ENCODE measurements at regions not wholly inside any gene's neighbourhood (a gene's known extent, or its start where the extent isn't known, plus 50 kb on each side); places are given as distances from the start of the nearest gene placed in this dataset.

DNA sequence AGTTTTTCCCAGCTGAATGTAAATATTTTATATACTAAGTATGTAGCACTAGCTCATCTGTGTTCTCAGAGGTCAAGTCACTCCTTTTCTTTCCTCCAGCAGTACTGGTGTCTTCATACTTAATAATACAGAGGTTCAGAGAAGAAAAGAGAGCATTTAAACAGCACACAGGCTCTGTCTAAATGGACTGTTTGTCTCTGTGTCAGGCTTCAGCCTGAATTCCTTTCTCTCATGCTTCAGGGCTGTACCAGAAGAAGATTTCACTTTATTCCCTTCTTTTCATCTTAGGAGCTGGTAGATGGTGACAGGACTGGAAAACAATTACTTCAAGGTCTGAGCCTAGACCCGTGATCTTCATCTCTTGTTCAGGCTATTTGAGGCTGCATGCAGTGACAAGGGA is 51.4 kb upstream of the LYZL2 start:
- Histone ChIP-seq H3K27ac (ENCODE audit: low read depth in 2 of 2, low read length in 2 of 2) (no peak overlapping the region), H3K9me3 (ENCODE audit: control insufficient read depth in 2 of 3, insufficient read depth in 1 of 3, low read length in 3 of 3) (no peaks in the 10 kb centered on the region), H3K36me3 (ENCODE audit: control insufficient read depth in 2 of 3, insufficient read depth in 3 of 3, low read length in 3 of 3) (no peaks in the 10 kb centered on the region), H3K27me3 (ENCODE audit: control insufficient read depth, insufficient read depth, low read length) (no peaks in the 10 kb centered on the region), H3K9ac (ENCODE audit: low read length in 3 of 3) (no peak overlapping the region), H3K4me1 (ENCODE audit: control insufficient read depth in 2 of 3, insufficient read depth in 2 of 3, low read depth in 1 of 3, low read length in 3 of 3) (no peaks in the 10 kb centered on the region), H3K4me3 (ENCODE audit: low read length in 3 of 3) (no peak overlapping the region)
- FAIRE-seq (no peak), DNase-seq (no peak)
- intact Hi-C loops (cut with DNase I): no loop called here
- no peak for TF ChIP-seq CTCF (IDR thresholded peaks at IDR 0.05; ENCODE audit: borderline replicate concordance, extremely low read depth, insufficient read depth)

Measured in kidney (tissue), 13 donors.